GM19240 (cell line): ENCODE measurements at regions not wholly inside any gene's neighbourhood (a gene's known extent, or its start where the extent isn't known, plus 50 kb on each side); places are given as distances from the start of the nearest gene placed in this dataset.

Experiments used
- DNase-seq: peaks from one replicate; pipeline ENCODE4 v3.0.0; 2011; ENCODE audit warnings: low spot score; ENCODE audit not compliant: insufficient read length

DNA sequence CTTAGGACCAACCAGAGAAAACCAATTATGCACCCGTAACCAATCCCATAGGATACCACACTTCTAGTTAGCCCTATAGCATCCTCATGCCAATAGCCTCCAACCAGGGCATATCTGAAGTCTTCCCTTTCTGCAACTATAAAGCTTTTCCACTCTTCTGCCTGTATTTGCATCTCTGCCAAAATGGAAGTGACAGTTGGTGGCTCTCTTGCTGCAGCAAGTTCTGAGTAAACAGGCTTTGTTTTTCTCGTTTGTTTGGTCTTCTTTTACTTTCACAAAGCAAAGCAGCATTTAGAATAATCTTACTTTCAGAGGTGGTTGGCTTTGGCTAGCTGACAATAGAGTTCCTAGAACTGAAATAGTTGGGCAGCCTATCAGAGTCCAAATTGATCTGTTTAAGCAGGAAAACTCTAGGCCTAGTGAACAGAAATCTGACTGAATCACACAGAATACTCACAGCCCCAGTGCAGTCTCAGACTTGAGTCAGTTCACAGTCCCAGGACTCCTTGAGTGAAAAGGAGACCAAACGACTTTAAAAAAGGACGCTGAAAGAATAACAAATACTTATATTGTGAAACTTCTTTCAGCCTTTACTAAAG, 1029.7 kb upstream of the LRFN5 start:
- no peak for DNase-seq

GRCh38 chr14:40574780-40575179, 1031.9 kb upstream of the LRFN5 start:
- DNase-seq = no peak

- no peak for DNase-seq
Observed at GRCh38 chr14:40525314-40525713, 1081.4 kb upstream of the LRFN5 start.

- DNase-seq = no peak
Observed at GRCh38 chr14:40523123-40523522, 1083.6 kb upstream of the LRFN5 start.

DNA sequence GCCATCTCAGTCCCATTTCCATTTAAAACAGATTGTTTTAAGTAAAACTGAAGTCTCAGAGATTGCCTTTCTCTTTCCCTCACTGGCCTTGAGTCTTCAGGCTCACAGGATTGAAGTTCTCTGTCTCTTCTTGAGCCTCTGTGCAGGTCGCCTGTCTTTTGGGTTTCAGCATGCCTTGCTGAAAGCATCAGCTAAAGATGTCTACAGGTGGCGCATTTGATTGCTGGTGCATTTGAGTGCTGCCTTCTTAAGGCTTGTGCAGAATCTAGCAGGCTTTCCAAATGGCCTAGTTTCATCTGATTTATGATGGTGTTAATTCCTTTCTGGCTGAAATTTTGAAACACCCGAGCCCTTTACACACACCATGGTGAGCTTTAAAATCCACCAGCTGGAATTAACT, 1062.2 kb upstream of the FBXO33 start:
- no peak for DNase-seq

DNA sequence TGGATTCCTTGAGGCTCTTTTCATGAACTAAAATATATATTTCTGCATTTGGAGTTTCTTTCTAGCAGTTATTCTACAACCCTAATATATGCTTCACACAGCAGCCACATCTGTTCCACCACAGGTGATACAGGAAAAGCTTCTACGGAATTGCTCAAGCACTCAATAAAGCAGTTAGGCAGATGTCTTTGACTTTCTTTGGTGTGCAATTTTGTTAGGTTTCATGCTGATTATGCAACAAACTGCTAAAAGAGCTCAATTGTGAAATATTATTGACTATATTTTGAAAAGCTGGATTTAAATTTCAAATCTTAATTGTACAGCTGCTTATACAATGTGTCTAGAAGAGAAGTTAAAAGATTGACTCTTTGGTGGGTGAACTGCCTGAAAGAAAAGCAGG, 1055.6 kb upstream of the FBXO33 start:
- no peak for DNase-seq

DNA sequence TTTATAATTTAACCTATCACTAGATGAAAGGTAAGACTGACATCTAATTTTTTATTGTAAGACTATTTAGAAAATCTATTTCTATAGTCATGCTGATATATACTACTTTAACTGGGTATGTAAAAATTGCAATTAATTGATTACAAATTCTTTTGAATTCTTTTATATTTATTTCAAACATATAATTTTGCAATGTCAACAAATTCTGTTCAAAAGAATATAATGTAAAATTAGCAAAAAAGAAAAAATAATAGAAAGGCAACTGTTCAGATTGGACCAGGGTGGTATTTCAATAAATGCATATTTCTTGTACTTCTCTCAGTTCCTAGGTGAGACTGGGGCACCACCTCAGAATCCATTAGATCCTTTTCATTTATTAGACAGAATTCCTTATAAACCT, 1053.5 kb upstream of the FBXO33 start:
- no peak for DNase-seq

DNA sequence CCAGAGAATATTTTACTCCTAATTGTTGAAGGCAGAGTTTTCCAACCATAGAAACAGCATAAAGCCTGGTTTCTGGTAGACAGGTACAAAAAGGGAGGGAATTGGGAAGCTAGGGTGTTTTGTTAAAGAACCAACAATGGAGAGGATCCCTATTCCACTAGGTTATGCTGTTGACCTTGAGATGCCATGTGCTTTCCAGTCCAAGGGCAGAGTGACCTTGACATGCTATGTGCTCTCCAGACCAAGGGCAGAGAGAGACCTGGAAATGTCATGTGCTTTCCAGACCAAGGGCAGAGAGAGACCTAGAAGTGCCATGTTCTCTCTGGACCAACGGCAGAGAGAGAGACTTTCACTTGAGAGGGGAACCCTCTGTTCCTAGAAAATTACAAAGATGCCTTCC, 1043.8 kb upstream of the FBXO33 start:
- DNase-seq = no peak

- no peak for DNase-seq
Observed at GRCh38 chr14:40467969-40468368, 1035.7 kb upstream of the FBXO33 start.

GRCh38 chr14:40464531-40464930, 1032.3 kb upstream of the FBXO33 start:
- DNase-seq = no peak

GRCh38 chr14:40463886-40464285, 1031.7 kb upstream of the FBXO33 start:
- DNase-seq = no peak

DNA sequence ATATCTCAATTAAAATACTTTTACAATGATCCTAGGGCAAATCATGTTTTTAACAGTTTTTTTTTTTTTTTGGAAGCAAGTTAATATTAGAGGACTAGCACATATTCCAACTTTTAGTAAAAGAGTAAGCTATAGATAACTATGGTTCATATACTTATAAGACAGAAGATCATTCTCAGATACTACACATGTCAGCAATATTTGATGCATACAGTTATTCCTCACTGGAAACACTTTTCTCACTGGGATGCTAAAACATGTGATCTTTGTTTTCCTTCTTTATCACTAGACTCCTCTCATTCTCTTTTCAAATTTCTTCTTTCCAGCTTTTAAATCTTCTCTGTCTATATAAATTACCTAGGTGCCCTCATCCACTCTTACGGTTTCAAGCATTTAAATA, 1020.4 kb upstream of the FBXO33 start:
- DNase-seq = no peak

DNA sequence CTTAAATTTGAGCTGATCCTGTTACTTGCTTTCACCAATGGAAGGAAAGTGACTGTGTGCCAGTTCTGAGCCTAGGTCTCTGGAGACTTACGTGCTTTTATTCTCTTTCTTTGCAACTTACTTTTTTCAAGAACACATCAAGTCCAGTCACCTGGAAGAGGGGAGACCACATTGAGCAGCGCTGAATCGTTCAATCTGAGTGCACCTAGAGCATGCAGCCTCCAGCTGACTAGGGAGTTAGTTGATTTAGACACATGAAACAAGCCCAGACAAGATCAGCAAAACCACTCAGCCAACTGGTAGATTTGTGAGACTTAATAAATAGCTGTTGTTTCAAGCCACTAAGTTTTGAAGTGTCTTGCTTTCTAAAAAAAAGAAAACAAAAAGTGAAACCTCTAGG, 1014.8 kb upstream of the FBXO33 start:
- no peak for DNase-seq

DNA sequence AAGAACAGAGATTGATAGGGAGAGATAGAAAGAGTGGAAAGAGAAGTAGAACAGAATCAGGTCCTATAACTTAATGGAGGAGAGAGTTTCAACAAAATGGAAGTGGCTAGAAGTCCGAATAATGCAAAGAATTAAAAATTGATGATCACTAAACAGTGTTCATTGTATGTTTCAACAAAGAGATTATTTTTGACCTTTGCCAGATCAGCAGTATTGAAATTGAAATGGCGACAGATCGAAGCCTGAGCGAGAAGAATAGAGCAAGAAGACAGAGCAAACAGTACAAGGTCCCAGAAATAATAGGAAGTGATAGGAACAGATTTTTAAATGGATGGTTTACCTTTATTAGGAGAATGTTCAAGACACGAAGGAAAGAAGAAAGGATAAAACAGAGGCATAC, 1012.8 kb upstream of the FBXO33 start:
- DNase-seq = no peak

GRCh38 chr14:40436551-40436950, 1004.3 kb upstream of the FBXO33 start:
- no peak for DNase-seq

- DNase-seq = no peak
Observed at GRCh38 chr14:40417777-40418401, 985.7 kb upstream of the FBXO33 start.

DNA sequence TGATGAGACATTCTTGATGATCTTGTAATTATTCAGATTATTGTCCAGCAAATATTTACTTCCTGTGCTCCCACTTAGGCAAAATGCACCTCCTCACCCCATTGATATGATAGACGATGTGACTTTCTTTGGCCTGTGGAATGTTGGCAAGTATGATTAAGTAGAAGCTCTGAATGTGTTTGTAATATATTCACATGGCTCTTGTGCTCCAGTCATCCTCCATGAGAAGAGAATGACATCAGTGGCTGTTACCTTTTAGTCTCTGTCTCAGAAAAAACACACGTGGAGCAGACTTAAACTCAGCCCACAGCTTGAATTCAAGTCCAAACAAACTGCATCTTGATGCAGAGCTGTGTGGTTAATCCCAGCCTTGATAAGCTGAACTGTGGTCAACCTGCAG, 984.3 kb upstream of the FBXO33 start:
- DNase-seq = no peak

DNA sequence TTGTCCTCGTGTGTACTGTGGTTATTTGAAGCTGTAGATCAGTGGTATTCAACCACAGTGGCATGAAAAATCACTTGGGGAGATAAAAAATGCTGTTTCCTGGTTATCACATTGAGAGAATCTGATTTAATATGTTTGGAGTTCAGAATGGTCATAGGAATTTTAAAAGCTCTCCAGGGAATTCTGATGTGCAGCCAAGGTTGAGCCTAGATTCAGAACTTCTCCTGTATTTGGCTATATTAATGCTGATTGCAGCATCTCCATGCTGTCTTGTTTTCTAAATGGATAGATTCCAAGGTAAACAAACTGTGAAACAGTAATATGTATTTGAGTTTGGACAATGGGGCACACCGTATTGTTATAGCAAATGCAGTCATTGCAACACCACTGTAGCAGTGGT, 982.2 kb upstream of the FBXO33 start:
- DNase-seq = no peak

GRCh38 chr14:40413136-40413535, 980.9 kb upstream of the FBXO33 start:
- no peak for DNase-seq

DNA sequence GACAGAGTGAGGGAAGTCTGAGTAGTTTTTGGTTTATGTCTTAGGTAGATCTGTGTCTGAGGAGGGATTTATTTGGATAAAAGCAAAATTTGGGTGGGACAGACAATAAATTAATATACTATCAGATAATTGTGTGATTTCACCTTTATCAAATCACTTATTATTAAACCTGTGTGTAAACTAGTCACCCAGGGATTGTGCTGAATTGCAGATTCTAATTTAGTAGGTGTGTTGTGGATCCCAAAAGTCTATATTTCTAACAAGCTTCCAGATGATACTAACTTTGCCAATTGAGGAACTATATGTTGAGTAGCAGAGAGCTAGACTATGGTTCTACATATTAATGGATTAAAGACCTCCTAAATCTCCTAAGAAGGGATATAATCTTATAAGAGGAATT, 978.5 kb upstream of the FBXO33 start:
- DNase-seq = no peak

DNA sequence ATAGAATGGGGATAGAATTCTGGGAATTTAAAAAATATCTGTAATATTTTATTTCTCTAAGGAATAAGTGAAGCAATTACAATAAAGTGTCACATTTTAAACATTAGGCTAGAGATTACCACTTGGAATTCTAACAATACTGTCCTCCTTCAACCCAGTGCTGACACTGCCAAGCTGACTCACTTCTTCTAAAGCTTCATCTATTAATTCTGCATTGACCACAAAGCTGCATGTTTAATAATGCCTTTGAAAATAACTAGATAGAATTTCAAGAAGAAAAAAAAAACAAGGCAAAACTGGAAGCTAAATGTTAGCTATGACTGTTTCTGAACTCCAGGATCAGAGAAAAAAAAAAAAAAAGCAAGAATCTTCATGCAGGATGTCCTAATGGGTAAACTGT, 970.7 kb upstream of the FBXO33 start:
- no peak for DNase-seq

DNA sequence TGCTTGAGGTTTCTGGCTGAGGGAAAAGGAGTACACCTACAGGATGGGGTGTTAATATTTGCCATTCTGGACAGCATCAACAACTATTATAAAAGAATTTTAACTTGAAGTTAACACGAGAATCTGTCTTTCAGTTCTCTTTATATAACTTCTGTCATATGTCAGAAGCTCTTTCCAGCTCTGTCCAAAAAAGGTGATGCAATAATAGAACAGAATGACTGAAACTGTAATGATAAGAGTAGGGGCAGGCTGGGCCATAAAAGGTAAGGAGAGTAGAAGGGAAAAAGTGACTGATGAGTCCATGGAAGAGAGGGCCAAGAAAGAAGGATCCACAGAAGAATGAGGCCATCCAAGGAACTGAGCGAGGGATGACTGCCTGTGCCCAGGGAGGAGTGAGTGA, 966.7 kb upstream of the FBXO33 start:
- no peak for DNase-seq

- no peak for DNase-seq
Observed at GRCh38 chr14:40394634-40395340, 962.6 kb upstream of the FBXO33 start.
